HS-5 (cell line): ENCODE measurements at regions not wholly inside any gene's neighbourhood (a gene's known extent, or its start where the extent isn't known, plus 50 kb on each side); places are given as distances from the start of the nearest gene placed in this dataset.

Experiments
- DNase-seq: peaks from one replicate; pipeline ENCODE4 v3.0.0-alpha.2; 2012; ENCODE audit warnings: low read depth

- DNase-seq: no peak
These were observed 186.2 kb upstream of the PMEPA1 start for GRCh38 chr20:57896017-57896416.

- no peak for DNase-seq
These were observed 185.5 kb upstream of the PMEPA1 start for GRCh38 chr20:57895161-57895855.

- DNase-seq: no peak
These were observed 184.7 kb upstream of the PMEPA1 start for GRCh38 chr20:57894522-57894921.

GRCh38 chr20:57894096-57894495 lies 184.3 kb upstream of the PMEPA1 start:
- DNase-seq: no peak

- no peak for DNase-seq
These were observed 183.7 kb upstream of the PMEPA1 start for GRCh38 chr20:57893366-57893999.

GRCh38 chr20:57892471-57892870 lies 182.7 kb upstream of the PMEPA1 start:
- DNase-seq: no peak

- DNase-seq: no peak
These were observed 181.2 kb upstream of the PMEPA1 start for GRCh38 chr20:57891014-57891413.

- DNase-seq: no peak
These were observed 180.5 kb upstream of the PMEPA1 start for GRCh38 chr20:57890202-57890800.

- DNase-seq: no peak
These were observed 178.8 kb upstream of the PMEPA1 start for GRCh38 chr20:57888591-57888990.

- no peak for DNase-seq
These were observed 175.1 kb upstream of the PMEPA1 start for GRCh38 chr20:57884956-57885355.

- no peak for DNase-seq
These were observed 173.9 kb upstream of the PMEPA1 start for GRCh38 chr20:57883761-57884160.

GRCh38 chr20:57883224-57883623 lies 173.4 kb upstream of the PMEPA1 start:
- no peak for DNase-seq

- DNase-seq: no peak
These were observed 172.8 kb upstream of the PMEPA1 start for GRCh38 chr20:57882451-57883161.

- no peak for DNase-seq
These were observed 171.9 kb upstream of the PMEPA1 start for GRCh38 chr20:57881466-57882385.

GRCh38 chr20:57880571-57880892 lies 170.7 kb upstream of the PMEPA1 start:
- no peak for DNase-seq

- no peak for DNase-seq
These were observed 170.2 kb upstream of the PMEPA1 start for GRCh38 chr20:57879779-57880570.

GRCh38 chr20:57879437-57879778 lies 169.6 kb upstream of the PMEPA1 start:
- no peak for DNase-seq

GRCh38 chr20:57878786-57879424 lies 169.1 kb upstream of the PMEPA1 start:
- no peak for DNase-seq

- no peak for DNase-seq
These were observed 168.2 kb upstream of the PMEPA1 start for GRCh38 chr20:57877995-57878394.

- no peak for DNase-seq
These were observed 167.5 kb upstream of the PMEPA1 start for GRCh38 chr20:57877131-57877824.
